ENCODE measurements at regions not wholly inside any gene's neighbourhood (a gene's known extent, or its start where the extent isn't known, plus 50 kb on each side); places are given as distances from the start of the nearest gene placed in this dataset.
"Not testable (repeated sequence)": the region's sequence is repeated elsewhere in the genome, so short reads cannot be mapped to it uniquely, and the experiment has no call there.

- DNase-seq (ENCODE audit: low read depth): no peak
Observed at GRCh38 chrX:128961290-128961689, 562.0 kb downstream of the SMARCA1 start.

- not testable (repeated sequence) for DNase-seq (ENCODE audit: low read depth)
Observed at GRCh38 chrX:128954697-128955096, 568.6 kb downstream of the SMARCA1 start.

- DNase-seq (ENCODE audit: low read depth): no peak
Observed at GRCh38 chrX:128931071-128931470, 592.2 kb downstream of the SMARCA1 start.

GRCh38 chrX:128929271-128930057 lies 593.8 kb downstream of the SMARCA1 start:
- DNase-seq (ENCODE audit: low read depth): no peak

- no peak for DNase-seq (ENCODE audit: low read depth)
Observed at GRCh38 chrX:128928636-128929035, 594.7 kb downstream of the SMARCA1 start.

- DNase-seq (ENCODE audit: low read depth): no peak
Observed at GRCh38 chrX:128927363-128927762, 595.9 kb downstream of the SMARCA1 start.

GRCh38 chrX:128906753-128907152 lies 616.5 kb downstream of the SMARCA1 start:
- DNase-seq (ENCODE audit: low read depth): no peak

GRCh38 chrX:128901018-128901417 lies 622.3 kb downstream of the SMARCA1 start:
- no peak for DNase-seq (ENCODE audit: low read depth)

GRCh38 chrX:128897621-128898020 lies 625.7 kb downstream of the SMARCA1 start:
- no peak for DNase-seq (ENCODE audit: low read depth)

- no peak for DNase-seq (ENCODE audit: low read depth)
Observed at GRCh38 chrX:128891554-128891953, 631.7 kb downstream of the SMARCA1 start.

GRCh38 chrX:128884430-128884829 lies 638.9 kb downstream of the SMARCA1 start:
- no peak for DNase-seq (ENCODE audit: low read depth)

GRCh38 chrX:128883650-128884049 lies 639.6 kb downstream of the SMARCA1 start:
- DNase-seq (ENCODE audit: low read depth): no peak

- DNase-seq (ENCODE audit: low read depth): no peak
Observed at GRCh38 chrX:128870361-128870760, 652.9 kb downstream of the SMARCA1 start.

GRCh38 chrX:128862557-128862956 lies 660.7 kb downstream of the SMARCA1 start:
- DNase-seq (ENCODE audit: low read depth): no peak

GRCh38 chrX:128848374-128848773 lies 674.9 kb downstream of the SMARCA1 start:
- no peak for DNase-seq (ENCODE audit: low read depth)

- no peak for DNase-seq (ENCODE audit: low read depth)
Observed at GRCh38 chrX:128846385-128846784, 676.9 kb downstream of the SMARCA1 start.

GRCh38 chrX:128818690-128819089 lies 704.6 kb downstream of the SMARCA1 start:
- no peak for DNase-seq (ENCODE audit: low read depth)

- DNase-seq (ENCODE audit: low read depth): no peak
Observed at GRCh38 chrX:128816919-128817318, 706.4 kb downstream of the SMARCA1 start.

- DNase-seq (ENCODE audit: low read depth): no peak
Observed at GRCh38 chrX:128807367-128807766, 715.9 kb downstream of the SMARCA1 start.

- no peak for DNase-seq (ENCODE audit: low read depth)
Observed at GRCh38 chrX:128805236-128805635, 718.1 kb downstream of the SMARCA1 start.

- DNase-seq (ENCODE audit: low read depth): no peak
Observed at GRCh38 chrX:128804828-128805227, 718.5 kb downstream of the SMARCA1 start.

- DNase-seq (ENCODE audit: low read depth): no peak
Observed at GRCh38 chrX:128800138-128800537, 723.2 kb downstream of the SMARCA1 start.

- DNase-seq (ENCODE audit: low read depth): not testable (repeated sequence)
Observed at GRCh38 chrX:128783139-128783538, 730.9 kb upstream of the ACTRT1 start.

- no peak for DNase-seq (ENCODE audit: low read depth)
Observed at GRCh38 chrX:128781506-128781905, 729.3 kb upstream of the ACTRT1 start.
